ENCODE measurements at regions not wholly inside any gene's neighbourhood (a gene's known extent, or its start where the extent isn't known, plus 50 kb on each side); places are given as distances from the start of the nearest gene placed in this dataset.

- no peak for DNase-seq
Observed at GRCh38 chr6:43997345-43997677, 129.9 kb downstream of the MRPL14 start.

- no peak for DNase-seq
Observed at GRCh38 chr6:43996618-43997344, 130.5 kb downstream of the MRPL14 start.

GRCh38 chr6:43995137-43995536, 132.1 kb downstream of the MRPL14 start:
- no peak for DNase-seq

- DNase-seq = no peak
Observed at GRCh38 chr6:43993881-43994523, 133.2 kb downstream of the MRPL14 start.

GRCh38 chr6:43992783-43993644, 134.2 kb downstream of the MRPL14 start:
- no peak for DNase-seq

GRCh38 chr6:43992126-43992663, 135.1 kb downstream of the MRPL14 start:
- DNase-seq = no peak

GRCh38 chr6:43990627-43991619, 136.3 kb downstream of the MRPL14 start:
- no peak for DNase-seq

- DNase-seq = no peak
Observed at GRCh38 chr6:43990275-43990626, 137.0 kb downstream of the MRPL14 start.

GRCh38 chr6:43989581-43990146, 137.6 kb downstream of the MRPL14 start:
- DNase-seq = no peak

- no peak for DNase-seq
Observed at GRCh38 chr6:43988801-43989200, 138.5 kb downstream of the MRPL14 start.

- no peak for DNase-seq
Observed at GRCh38 chr6:43987838-43988439, 139.3 kb downstream of the MRPL14 start.

GRCh38 chr6:43986177-43986825, 141.0 kb downstream of the MRPL14 start:
- no peak for DNase-seq

- no peak for DNase-seq
Observed at GRCh38 chr6:43985329-43985728, 141.9 kb downstream of the MRPL14 start.

GRCh38 chr6:43984442-43985321, 142.6 kb downstream of the MRPL14 start:
- no peak for DNase-seq

GRCh38 chr6:43983632-43984031, 143.6 kb downstream of the MRPL14 start:
- DNase-seq = no peak

GRCh38 chr6:43983191-43983590, 144.1 kb downstream of the MRPL14 start:
- no peak for DNase-seq

GRCh38 chr6:43982084-43982625, 145.1 kb downstream of the MRPL14 start:
- no peak for DNase-seq

GRCh38 chr6:43981363-43981990, 145.8 kb downstream of the MRPL14 start:
- no peak for DNase-seq

Data from bone marrow (tissue), 2 donors.